ENCODE measurements at regions not wholly inside any gene's neighbourhood (a gene's known extent, or its start where the extent isn't known, plus 50 kb on each side); places are given as distances from the start of the nearest gene placed in this dataset.

DNA sequence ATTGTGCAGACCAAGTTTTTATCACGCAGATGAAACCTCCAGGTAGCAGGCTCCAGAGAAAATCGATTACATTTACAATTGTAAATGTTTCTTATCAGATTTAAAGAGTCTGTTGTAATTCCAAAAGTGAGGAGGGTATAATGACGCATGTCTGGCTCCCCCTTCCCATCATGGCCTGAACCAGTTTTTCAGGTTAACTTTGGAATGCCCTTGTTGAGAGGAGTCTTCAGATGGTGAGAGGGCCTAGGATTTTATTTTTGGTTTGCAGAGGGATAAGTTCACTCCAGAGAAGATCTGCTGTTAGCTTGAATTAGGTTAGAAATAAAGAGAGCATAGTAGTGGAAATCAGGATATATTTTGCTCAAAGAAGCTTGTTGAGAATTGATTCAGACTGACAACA is 1028.3 kb upstream of the B3GALT2 start:
- TF ChIP-seq, protein P1, sequence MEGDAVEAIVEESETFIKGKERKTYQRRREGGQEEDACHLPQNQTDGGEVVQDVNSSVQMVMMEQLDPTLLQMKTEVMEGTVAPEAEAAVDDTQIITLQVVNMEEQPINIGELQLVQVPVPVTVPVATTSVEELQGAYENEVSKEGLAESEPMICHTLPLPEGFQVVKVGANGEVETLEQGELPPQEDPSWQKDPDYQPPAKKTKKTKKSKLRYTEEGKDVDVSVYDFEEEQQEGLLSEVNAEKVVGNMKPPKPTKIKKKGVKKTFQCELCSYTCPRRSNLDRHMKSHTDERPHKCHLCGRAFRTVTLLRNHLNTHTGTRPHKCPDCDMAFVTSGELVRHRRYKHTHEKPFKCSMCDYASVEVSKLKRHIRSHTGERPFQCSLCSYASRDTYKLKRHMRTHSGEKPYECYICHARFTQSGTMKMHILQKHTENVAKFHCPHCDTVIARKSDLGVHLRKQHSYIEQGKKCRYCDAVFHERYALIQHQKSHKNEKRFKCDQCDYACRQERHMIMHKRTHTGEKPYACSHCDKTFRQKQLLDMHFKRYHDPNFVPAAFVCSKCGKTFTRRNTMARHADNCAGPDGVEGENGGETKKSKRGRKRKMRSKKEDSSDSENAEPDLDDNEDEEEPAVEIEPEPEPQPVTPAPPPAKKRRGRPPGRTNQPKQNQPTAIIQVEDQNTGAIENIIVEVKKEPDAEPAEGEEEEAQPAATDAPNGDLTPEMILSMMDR (conservative IDR thresholded peaks at IDR 0.05; ENCODE audit: low read length): no peak
- TF ChIP-seq EZH2phosphoT487 (IDR thresholded peaks at IDR 0.05; ENCODE audit: borderline replicate concordance): no peak

Measured in Loucy (cell line).